Stimulated activated CD4-positive, alpha-beta T cell treated with anti-CD3 and anti-CD28 coated beads, Interleukin-4, amount 100 ng/mL, for 48 hours (primary cell): ENCODE measurements at regions not wholly inside any gene's neighbourhood (a gene's known extent, or its start where the extent isn't known, plus 50 kb on each side); places are given as distances from the start of the nearest gene placed in this dataset.
"Not testable (repeated sequence)": the region's sequence is repeated elsewhere in the genome, so short reads cannot be mapped to it uniquely, and the experiment has no call there.

Experiments used
- DNase-seq, 2 donors: peaks; one replicate each; pipeline ENCODE4 v3.0.0-alpha.2; 2020; ENCODE audit warnings: low read depth in 2 of 2

GRCh38 chr6:37078814-37079213 is 73.4 kb downstream of the FGD2 start:
- DNase-seq, result no peak

GRCh38 chr6:37081042-37081607 is 75.7 kb downstream of the FGD2 start:
- no peak for DNase-seq

GRCh38 chr6:37082390-37083130 is 77.1 kb downstream of the FGD2 start:
- no peak for DNase-seq

- no peak for DNase-seq
Measured at GRCh38 chr6:37083243-37084138, 78.0 kb downstream of the FGD2 start.

- not testable (repeated sequence) for DNase-seq
Measured at GRCh38 chr6:37084665-37085064, 79.2 kb downstream of the FGD2 start.

GRCh38 chr6:37085198-37085597 is 79.7 kb downstream of the FGD2 start:
- no peak for DNase-seq

- DNase-seq, result no peak
Measured at GRCh38 chr6:37088897-37089296, 81.1 kb upstream of the PIM1 start.

- DNase-seq, result no peak
Measured at GRCh38 chr6:37089783-37090182, 80.2 kb upstream of the PIM1 start.

GRCh38 chr6:37091104-37091503 is 78.8 kb upstream of the PIM1 start:
- DNase-seq, result not testable (repeated sequence)

- DNase-seq, result not testable (repeated sequence)
Measured at GRCh38 chr6:37091586-37091985, 78.4 kb upstream of the PIM1 start.

GRCh38 chr6:37092923-37093727 is 76.8 kb upstream of the PIM1 start:
- DNase-seq, result no peak

GRCh38 chr6:37093728-37094069 is 76.3 kb upstream of the PIM1 start:
- no peak for DNase-seq

- no peak for DNase-seq
Measured at GRCh38 chr6:37095997-37096396, 74.0 kb upstream of the PIM1 start.

- no peak for DNase-seq
Measured at GRCh38 chr6:37097335-37097734, 72.6 kb upstream of the PIM1 start.

- no peak for DNase-seq
Measured at GRCh38 chr6:37099442-37099841, 70.5 kb upstream of the PIM1 start.

- DNase-seq, result no peak
Measured at GRCh38 chr6:37100745-37101144, 69.2 kb upstream of the PIM1 start.

GRCh38 chr6:37101991-37102298 is 68.0 kb upstream of the PIM1 start:
- DNase-seq, result no peak

GRCh38 chr6:37102299-37103168 is 67.4 kb upstream of the PIM1 start:
- DNase-seq, result peak; percentile 49 to 65

GRCh38 chr6:37103169-37104039 is 66.5 kb upstream of the PIM1 start:
- DNase-seq, result no peak

GRCh38 chr6:37104824-37105147 is 65.2 kb upstream of the PIM1 start:
- DNase-seq, result no peak
